Heart left ventricle (tissue), 16 donors: ENCODE measurements at regions not wholly inside any gene's neighbourhood (a gene's known extent, or its start where the extent isn't known, plus 50 kb on each side); places are given as distances from the start of the nearest gene placed in this dataset.

Experiments
- ATAC-seq, 4 donors: fragments of 200-7000 bp; cut with Tn5 transposase; one replicate each; pipeline ENCODE4 v1.9.1; 2020 to 2022; ENCODE audit warnings: moderate library complexity in 4 of 4, mild to moderate bottlenecking in 3 of 4, moderate number of reproducible peaks in 1 of 4
- DNase-seq, 5 donors: peaks; one replicate each; pipeline ENCODE4 v3.0.0-alpha.2; 2020
- H3K27ac ChIP-seq, 12 donors: fragments of 200-600 bp; sonication (generic) in 4 of 12; one replicate each; pipeline versions ENCODE4 v1.5.0 to v1.8.0; 2016 to 2022; ENCODE audit warnings: mild to moderate bottlenecking in 2 of 12
- H3K27me3 ChIP-seq, 9 donors: fragments of 200-600 bp; sonication (generic) in 2 of 9; one replicate each; pipeline versions ENCODE4 v1.5.1 to v1.8.0; 2016 to 2022; ENCODE audit warnings: mild to moderate bottlenecking in 3 of 9
- H3K36me3 ChIP-seq, 9 donors: fragments of 200-600 bp; sonication (generic) in 2 of 9; one replicate each; pipeline versions ENCODE4 v1.5.0 to v1.8.0; 2018 to 2022; ENCODE audit warnings: mild to moderate bottlenecking in 2 of 9
- H3K4me1 ChIP-seq, 12 donors: fragments of 200-600 bp; sonication (generic) in 4 of 12; one replicate each; pipeline versions ENCODE4 v1.5.0 to v1.8.0; 2016 to 2022; ENCODE audit warnings: mild to moderate bottlenecking in 3 of 12
- H3K4me3 ChIP-seq, 12 donors: fragments of 200-600 bp; sonication (generic) in 4 of 12; one replicate each; pipeline versions ENCODE4 v1.5.0 to v1.8.0; 2017 to 2022; ENCODE audit warnings: mild to moderate bottlenecking in 9 of 12, moderate library complexity in 4 of 12
- H3K9me3 ChIP-seq, 12 donors: fragments of 200-600 bp; sonication (generic) in 4 of 12; one replicate each; pipeline versions ENCODE4 v1.5.0 to v1.8.0; 2016 to 2022; ENCODE audit warnings: mild to moderate bottlenecking in 1 of 12
- CTCF ChIP-seq, 12 donors: fragments of 200-600 bp; sonication (generic) in 4 of 12; IDR thresholded peaks; one replicate each; pipeline versions ENCODE4 v1.5.0 to v1.8.0; 2018 to 2022; ENCODE audit warnings: antibody characterized with exemption in 12 of 12, mild to moderate bottlenecking in 5 of 12
- POLR2A ChIP-seq, 2 donors: fragments of 450-650 bp; IDR thresholded peaks; one replicate each; pipeline ENCODE4 v1.6.1; 2017; ENCODE audit warnings: antibody characterized with exemption in 2 of 2, mild to moderate bottlenecking in 2 of 2, moderate library complexity in 2 of 2
- WGBS, 4 donors: extraction: QIAGEN DNeasy Blood & Tissue Kit in 2 of 4; methylation state at CpG; one replicate each; pipeline versions ENCODE4 v1.1.5 to v1.1.7; 2013 to 2018; 5-methylcytosine and 5-hydroxymethylcytosine counted together
- intact Hi-C, 10 donors: fragments of 100-400 bp; cut with DNase I; formaldehyde crosslinking; loops; one replicate each; pipeline versions ENCODE4 v1.11.1 to v1.14.2; 2022
- donor health status: ischemic (EF 13 %, LVEDD 7.1; RV severe dilation, severe dysfunction).
- donor health status: healthy with polysubstance abuse.
- donor health status: DM: no; HTN: yes; CAD: no.
- donor health status: DM: no; HTN: no; CAD: no.
- donor health status: ischemic (EF 25% LVEDD 6.9; RV normal size, moderate dysfunction).
- donor health status: ischemic (EF 25% LVEDD 5.7; RV mildly dilated, moderate dysfunction).
- donor health status: healthy.
- donor health status: DM: yes; HTN: yes; CAD: no.
- donor health status: ischemic (EF 35%, LVEDD 5.7; RV mildly dilated, moderate dysfunction).
- donor health status: nonischemic (EF 11% LVEDD 7.7; RV severe dilation, severe dysfunction).
- donor health status: DM: yes; HTN: yes; CAD: no.
- donor health status: PGD.
- donor health status: ischemic (EF 29% LVEDD 5.4; RV normal size, mild dysfunction).
- donor health status: nonischemic (EF 23%, LVEDD 6.1; RV moderate dilation, normal function).

DNA sequence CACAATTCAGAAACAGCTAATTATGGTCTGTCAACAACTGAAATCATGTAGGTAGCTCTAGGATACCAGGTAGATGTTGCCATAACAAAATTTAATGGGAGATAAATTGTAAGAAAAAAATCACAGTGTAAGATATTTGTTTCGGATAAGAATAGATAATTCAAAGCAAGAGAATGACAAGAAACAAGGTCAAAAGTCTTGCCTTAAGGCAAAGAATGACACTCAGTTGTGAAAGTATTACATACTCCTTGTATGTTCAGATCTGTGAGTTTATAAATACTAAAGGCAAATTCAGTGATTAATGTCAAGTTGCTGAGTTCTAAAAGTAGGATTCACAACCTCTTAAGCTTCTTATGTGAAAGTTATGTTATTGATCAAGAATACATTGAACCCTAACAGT lies 772.2 kb upstream of the SGO1 start:
- intact Hi-C loops, result no loop called here

GRCh38 chr3:20945892-20946291 lies 759.9 kb upstream of the SGO1 start:
- TF ChIP-seq CTCF (IDR thresholded peaks at IDR 0.05) (no peak), POLR2A (IDR thresholded peaks at IDR 0.05) (no peak)
- Histone ChIP-seq H3K4me1 (no peaks in the 10 kb centered on the region), H3K4me3 (no peak overlapping the region), H3K36me3 (no peaks in the 10 kb centered on the region), H3K27me3 (no peaks in the 10 kb centered on the region), H3K9me3 (peaks cover 0 to 14% (median 0%) of the 10 kb centered on the region in 12 donors), H3K27ac (no peak overlapping the region)
- ATAC-seq, result no peak
- intact Hi-C loops, result no loop called here
- DNase-seq, result no peak

More for the DNA sequence above, 772.2 kb upstream of the SGO1 start:
- peaks cover 0 to 7% (median 0%) of the 10 kb centered on the region in 12 donors for H3K9me3 ChIP-seq
- 77 to 88% (median 81%) methylated on average over 1 of the region's 1 CpG for WGBS, 4 donors
- TF ChIP-seq POLR2A (IDR thresholded peaks at IDR 0.05), result no peak
- TF ChIP-seq CTCF (IDR thresholded peaks at IDR 0.05), result no peak
- H3K4me1 ChIP-seq, result no peaks in the 10 kb centered on the region
- no peak for ATAC-seq
- no peak overlapping the region for H3K27ac ChIP-seq
- no peaks in the 10 kb centered on the region for H3K36me3 ChIP-seq
- H3K4me3 ChIP-seq, result no peak overlapping the region
- DNase-seq, result no peak
- H3K27me3 ChIP-seq, result no peaks in the 10 kb centered on the region

DNA sequence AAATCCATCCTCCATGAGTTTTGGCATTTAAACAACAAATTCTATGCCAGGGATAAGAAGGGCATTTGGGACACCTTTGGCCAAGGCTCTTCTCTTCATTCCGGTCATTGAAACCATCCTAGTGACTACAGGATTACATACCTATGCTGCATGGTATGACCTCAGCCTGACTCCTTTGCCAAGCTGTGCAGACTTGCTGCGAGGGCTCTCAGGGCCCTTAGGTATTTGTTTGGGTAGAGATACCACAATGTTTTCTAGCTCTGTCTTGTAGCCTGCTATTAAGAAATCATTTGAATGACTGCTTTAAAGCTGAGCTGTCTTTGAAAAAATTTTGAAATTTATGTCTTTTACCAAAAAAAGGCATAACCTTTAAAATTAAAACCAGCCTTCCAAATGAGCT lies 749.8 kb upstream of the SGO1 start:
- intact Hi-C loops, result no loop called here
- 78 to 89% (median 81%) methylated on average over 2 of the region's 2 CpGs for WGBS, 4 donors
- peaks cover 0 to 7% (median 0%) of the 10 kb centered on the region in 12 donors for H3K9me3 ChIP-seq

GRCh38 chr3:20931834-20932233 lies 745.8 kb upstream of the SGO1 start:
- Histone ChIP-seq H3K9me3 (peaks cover 0 to 7% (median 0%) of the 10 kb centered on the region in 12 donors), H3K36me3 (no peaks in the 10 kb centered on the region), H3K27ac (no peak overlapping the region), H3K4me3 (no peak overlapping the region), H3K4me1 (no peaks in the 10 kb centered on the region), H3K27me3 (no peaks in the 10 kb centered on the region)
- 94 to 99% (median 97%) methylated on average over 1 of the region's 1 CpG for WGBS, 4 donors
- intact Hi-C loops, result no loop called here
- DNase-seq, result no peak
- no peak for TF ChIP-seq POLR2A (IDR thresholded peaks at IDR 0.05)
- no peak for TF ChIP-seq CTCF (IDR thresholded peaks at IDR 0.05)
- ATAC-seq, result no peak

More for the DNA sequence above, 749.8 kb upstream of the SGO1 start:
- no peak overlapping the region for H3K4me3 ChIP-seq
- no peaks in the 10 kb centered on the region for H3K27me3 ChIP-seq
- ATAC-seq (no peak), DNase-seq (no peak)
- no peaks in the 10 kb centered on the region for H3K4me1 ChIP-seq
- H3K36me3 ChIP-seq, result no peaks in the 10 kb centered on the region
- TF ChIP-seq CTCF (IDR thresholded peaks at IDR 0.05), result no peak
- H3K27ac ChIP-seq, result no peak overlapping the region
